Cardiac fibroblast (primary cell): ENCODE measurements at regions not wholly inside any gene's neighbourhood (a gene's known extent, or its start where the extent isn't known, plus 50 kb on each side); places are given as distances from the start of the nearest gene placed in this dataset.

Source experiments
- DNase-seq, 2 donors: peaks; one replicate each; pipeline versions ENCODE4 v3.0.0 to v3.0.0-alpha.2; 2010; ENCODE audit warnings: low read depth in 2 of 2
- H3K4me3 ChIP-seq, 2 donors: replicated peaks in 1 of 2; 1 replicate in 1 of 2; 2 replicates in 1 of 2; pipeline ENCODE4 v1.5.1; 2011; ENCODE audit warnings: low read depth in 2 of 2, low read length in 2 of 2, mild to moderate bottlenecking in 2 of 2, moderate library complexity in 1 of 2
- TF ChIP-seq, protein P1 (sequence below): IDR thresholded peaks from one replicate; pipeline ENCODE4 v1.5.1; 2011; ENCODE audit warnings: low read depth, mild to moderate bottlenecking, low read length, inconsistent platforms

- TF ChIP-seq, protein P1, sequence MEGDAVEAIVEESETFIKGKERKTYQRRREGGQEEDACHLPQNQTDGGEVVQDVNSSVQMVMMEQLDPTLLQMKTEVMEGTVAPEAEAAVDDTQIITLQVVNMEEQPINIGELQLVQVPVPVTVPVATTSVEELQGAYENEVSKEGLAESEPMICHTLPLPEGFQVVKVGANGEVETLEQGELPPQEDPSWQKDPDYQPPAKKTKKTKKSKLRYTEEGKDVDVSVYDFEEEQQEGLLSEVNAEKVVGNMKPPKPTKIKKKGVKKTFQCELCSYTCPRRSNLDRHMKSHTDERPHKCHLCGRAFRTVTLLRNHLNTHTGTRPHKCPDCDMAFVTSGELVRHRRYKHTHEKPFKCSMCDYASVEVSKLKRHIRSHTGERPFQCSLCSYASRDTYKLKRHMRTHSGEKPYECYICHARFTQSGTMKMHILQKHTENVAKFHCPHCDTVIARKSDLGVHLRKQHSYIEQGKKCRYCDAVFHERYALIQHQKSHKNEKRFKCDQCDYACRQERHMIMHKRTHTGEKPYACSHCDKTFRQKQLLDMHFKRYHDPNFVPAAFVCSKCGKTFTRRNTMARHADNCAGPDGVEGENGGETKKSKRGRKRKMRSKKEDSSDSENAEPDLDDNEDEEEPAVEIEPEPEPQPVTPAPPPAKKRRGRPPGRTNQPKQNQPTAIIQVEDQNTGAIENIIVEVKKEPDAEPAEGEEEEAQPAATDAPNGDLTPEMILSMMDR = no peak
- DNase-seq = no peak
- H3K4me3 ChIP-seq = no peak overlapping the region
These were observed 288.5 kb downstream of the CDH26 start for GRCh38 chr20:60246751-60247150.

GRCh38 chr20:60249436-60249835 is 291.2 kb downstream of the CDH26 start:
- TF ChIP-seq, protein P1 = no peak
- H3K4me3 ChIP-seq = no peak overlapping the region
- peak; percentile 19 to 96 for DNase-seq

GRCh38 chr20:60250251-60250650 is 292.0 kb downstream of the CDH26 start:
- no peak for DNase-seq
- TF ChIP-seq, protein P1 = no peak
- H3K4me3 ChIP-seq = no peak overlapping the region

DNA sequence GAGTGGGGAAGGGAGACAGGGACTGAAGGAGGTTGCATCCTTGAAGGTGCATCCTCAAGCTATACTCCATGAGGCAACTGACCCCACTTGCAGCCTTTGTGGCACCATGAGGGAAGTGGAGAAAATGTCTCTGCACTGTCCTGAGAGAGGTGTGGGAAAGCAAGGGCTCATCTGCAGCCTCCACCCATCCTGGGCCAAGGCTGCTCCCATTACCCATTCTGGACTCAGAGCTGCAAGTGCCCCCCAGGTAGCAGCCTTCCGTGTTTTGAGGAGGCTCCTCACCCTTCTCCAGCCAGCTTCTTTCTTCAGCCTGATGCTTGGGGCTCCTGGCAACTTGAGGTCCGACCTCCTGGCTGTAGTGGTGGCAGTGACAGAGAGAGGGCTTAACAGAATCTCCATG is 294.6 kb downstream of the CDH26 start:
- no peak for DNase-seq
- TF ChIP-seq, protein P1 = no peak

GRCh38 chr20:60253471-60253870 is 295.2 kb downstream of the CDH26 start:
- no peak overlapping the region for H3K4me3 ChIP-seq
- no peak for DNase-seq
- TF ChIP-seq, protein P1 = no peak

More for the DNA sequence above, 294.6 kb downstream of the CDH26 start:
- H3K4me3 ChIP-seq = no peak overlapping the region

- H3K4me3 ChIP-seq = no peak overlapping the region
- DNase-seq = peak; percentile 4 to 85
- TF ChIP-seq, protein P1 = no peak
These were observed 296.7 kb downstream of the CDH26 start for GRCh38 chr20:60254901-60255411.

DNA sequence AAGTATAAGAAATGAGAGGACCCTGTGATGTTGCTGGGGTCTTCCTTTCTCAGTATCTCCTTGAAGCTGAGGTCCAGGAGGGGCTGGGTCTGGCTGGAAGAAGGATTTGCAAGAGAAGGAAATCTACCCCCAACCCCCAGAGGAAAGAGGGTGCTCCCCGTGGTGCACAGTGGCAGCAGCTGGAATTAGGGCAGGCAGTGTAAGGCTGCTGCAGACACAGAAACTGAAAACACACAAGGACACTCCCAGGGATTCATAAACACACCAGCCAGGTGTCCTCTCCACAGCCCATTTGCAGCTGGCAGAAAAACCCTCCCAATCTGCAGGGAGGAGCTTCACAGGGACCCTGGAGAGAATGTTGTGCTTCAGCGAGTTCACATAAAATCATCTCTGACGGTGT is 297.2 kb downstream of the CDH26 start:
- DNase-seq = no peak
- no peak overlapping the region for H3K4me3 ChIP-seq
- TF ChIP-seq, protein P1 = no peak
